Peyer's patch (tissue), 4 donors: ENCODE measurements at regions not wholly inside any gene's neighbourhood (a gene's known extent, or its start where the extent isn't known, plus 50 kb on each side); places are given as distances from the start of the nearest gene placed in this dataset.

Source experiments
- DNase-seq, 3 donors: peaks; one replicate each; pipeline ENCODE4 v3.0.0-alpha.2; 2017 to 2019
- H3K27ac ChIP-seq, 4 donors: fragments of 200-600 bp; sonication (generic); one replicate each; pipeline ENCODE4 v1.5.1; 2016 to 2019
- H3K27me3 ChIP-seq, 2 donors: fragments of 200-600 bp; sonication (generic); one replicate each; pipeline ENCODE4 v1.5.1; 2019
- H3K36me3 ChIP-seq, 3 donors: fragments of 200-600 bp; sonication (generic); one replicate each; pipeline ENCODE4 v1.5.1; 2016 to 2019
- H3K4me1 ChIP-seq, 4 donors: fragments of 200-600 bp; sonication (generic); one replicate each; pipeline ENCODE4 v1.5.1; 2016 to 2019
- H3K4me3 ChIP-seq, 4 donors: fragments of 200-600 bp; sonication (generic); 1 replicate in 3 of 4; 2 replicates in 1 of 4; pipeline ENCODE4 v1.5.1; 2016 to 2019; ENCODE audit warnings: mild to moderate bottlenecking in 1 of 4
- H3K9me3 ChIP-seq, 4 donors: fragments of 200-600 bp; sonication (generic); one replicate each; pipeline ENCODE4 v1.5.1; 2016 to 2019; ENCODE audit warnings: mild to moderate bottlenecking in 1 of 4
- POLR2A ChIP-seq, 2 donors: fragments of 450-650 bp; IDR thresholded peaks; one replicate each; pipeline ENCODE4 v1.5.1; 2017; ENCODE audit warnings: antibody characterized with exemption in 2 of 2, mild to moderate bottlenecking in 2 of 2, moderate library complexity in 2 of 2
- TF ChIP-seq, protein P1 (sequence below), 6 experiments: fragments of 450-650 bp in 4 of 6; fragments of 200-600 bp in 2 of 6; sonication (generic) in 1 of 6; IDR thresholded peaks; one replicate each; pipeline ENCODE4 v1.5.1; 2017 to 2019; ENCODE audit warnings: antibody characterized with exemption in 6 of 6, mild to moderate bottlenecking in 3 of 6, moderate library complexity in 1 of 6

DNA sequence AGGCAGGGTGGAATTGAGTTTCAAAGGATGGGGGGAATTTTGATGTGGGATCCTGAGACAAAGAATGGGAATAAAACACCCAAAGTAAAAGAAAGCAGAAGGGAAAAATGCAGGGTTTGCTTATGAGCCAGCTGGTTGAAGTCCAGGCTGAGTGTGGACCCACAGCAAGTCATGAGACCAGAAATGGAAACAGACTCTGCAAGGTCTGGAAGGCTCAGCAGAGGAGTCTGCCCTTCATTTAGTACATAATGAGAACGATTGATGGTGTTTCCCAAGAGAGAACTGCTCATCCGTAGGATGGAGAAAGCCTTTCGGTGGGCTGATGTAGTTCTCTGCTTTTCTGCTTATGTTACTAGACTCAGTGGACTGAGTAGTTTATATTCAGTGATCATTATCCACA, 259.1 kb downstream of the C4orf33 start:
- no peak for TF ChIP-seq POLR2A (IDR thresholded peaks at IDR 0.05)
- TF ChIP-seq, protein P1, sequence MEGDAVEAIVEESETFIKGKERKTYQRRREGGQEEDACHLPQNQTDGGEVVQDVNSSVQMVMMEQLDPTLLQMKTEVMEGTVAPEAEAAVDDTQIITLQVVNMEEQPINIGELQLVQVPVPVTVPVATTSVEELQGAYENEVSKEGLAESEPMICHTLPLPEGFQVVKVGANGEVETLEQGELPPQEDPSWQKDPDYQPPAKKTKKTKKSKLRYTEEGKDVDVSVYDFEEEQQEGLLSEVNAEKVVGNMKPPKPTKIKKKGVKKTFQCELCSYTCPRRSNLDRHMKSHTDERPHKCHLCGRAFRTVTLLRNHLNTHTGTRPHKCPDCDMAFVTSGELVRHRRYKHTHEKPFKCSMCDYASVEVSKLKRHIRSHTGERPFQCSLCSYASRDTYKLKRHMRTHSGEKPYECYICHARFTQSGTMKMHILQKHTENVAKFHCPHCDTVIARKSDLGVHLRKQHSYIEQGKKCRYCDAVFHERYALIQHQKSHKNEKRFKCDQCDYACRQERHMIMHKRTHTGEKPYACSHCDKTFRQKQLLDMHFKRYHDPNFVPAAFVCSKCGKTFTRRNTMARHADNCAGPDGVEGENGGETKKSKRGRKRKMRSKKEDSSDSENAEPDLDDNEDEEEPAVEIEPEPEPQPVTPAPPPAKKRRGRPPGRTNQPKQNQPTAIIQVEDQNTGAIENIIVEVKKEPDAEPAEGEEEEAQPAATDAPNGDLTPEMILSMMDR (IDR thresholded peaks at IDR 0.05) = no peak
- no peak for DNase-seq
- Histone ChIP-seq H3K27me3 (no peaks in the 10 kb centered on the region), H3K4me3 (no peak overlapping the region), H3K4me1 (no peaks in the 10 kb centered on the region), H3K9me3 (no peaks in the 10 kb centered on the region), H3K27ac (no peak overlapping the region), H3K36me3 (no peaks in the 10 kb centered on the region)

DNA sequence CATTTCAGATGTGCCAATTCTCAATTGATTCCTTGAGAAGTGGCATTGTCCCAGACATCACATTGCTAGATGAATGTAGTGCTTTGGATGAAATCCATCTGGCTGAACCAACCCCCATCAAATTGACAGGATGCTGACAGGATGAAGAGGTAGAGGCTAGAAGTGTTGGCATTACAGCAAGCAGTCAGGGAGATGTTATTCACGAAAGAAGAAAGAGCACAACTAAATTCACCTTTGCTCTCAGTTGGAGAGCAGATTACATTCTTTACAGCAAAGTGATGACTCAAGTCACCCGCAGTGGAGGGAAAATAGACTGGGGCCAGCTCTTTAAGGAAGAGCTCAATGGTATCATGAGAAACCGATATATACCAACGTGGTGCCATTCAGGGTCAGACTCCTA, 259.6 kb downstream of the C4orf33 start:
- H3K9me3 ChIP-seq = no peaks in the 10 kb centered on the region
- H3K4me1 ChIP-seq = no peaks in the 10 kb centered on the region
- TF ChIP-seq, protein P1 (IDR thresholded peaks at IDR 0.05) = no peak
- no peak for TF ChIP-seq POLR2A (IDR thresholded peaks at IDR 0.05)

DNA sequence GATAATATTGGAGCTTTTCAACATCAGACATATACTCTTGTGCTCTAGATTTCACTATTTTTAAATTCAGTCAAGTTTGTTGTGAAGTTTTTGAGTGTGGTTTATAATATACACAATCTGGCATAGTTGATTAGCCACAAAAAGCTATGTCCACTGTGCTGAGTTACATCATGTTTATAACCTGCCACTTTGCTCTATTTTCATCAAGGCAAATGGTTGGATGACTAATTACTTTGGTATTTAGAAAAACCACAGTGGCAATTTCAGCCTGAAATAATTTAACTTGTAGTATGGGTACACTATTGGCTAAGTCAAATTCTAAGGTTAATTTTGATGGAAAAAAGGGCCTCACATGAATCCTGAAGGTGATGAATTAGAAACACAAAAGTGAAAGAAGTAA, 262.6 kb downstream of the C4orf33 start:
- TF ChIP-seq, protein P1 (IDR thresholded peaks at IDR 0.05) = no peak
- TF ChIP-seq POLR2A (IDR thresholded peaks at IDR 0.05) = no peak
- H3K27me3 ChIP-seq = no peaks in the 10 kb centered on the region
- no peaks in the 10 kb centered on the region for H3K4me1 ChIP-seq
- no peak for DNase-seq
- H3K9me3 ChIP-seq = no peaks in the 10 kb centered on the region
- no peaks in the 10 kb centered on the region for H3K36me3 ChIP-seq
- no peak overlapping the region for H3K27ac ChIP-seq
- no peak overlapping the region for H3K4me3 ChIP-seq

More for the DNA sequence above, 259.6 kb downstream of the C4orf33 start:
- DNase-seq = no peak
- H3K4me3 ChIP-seq = no peak overlapping the region
- H3K36me3 ChIP-seq = no peaks in the 10 kb centered on the region
- H3K27me3 ChIP-seq = no peaks in the 10 kb centered on the region
- no peak overlapping the region for H3K27ac ChIP-seq

DNA sequence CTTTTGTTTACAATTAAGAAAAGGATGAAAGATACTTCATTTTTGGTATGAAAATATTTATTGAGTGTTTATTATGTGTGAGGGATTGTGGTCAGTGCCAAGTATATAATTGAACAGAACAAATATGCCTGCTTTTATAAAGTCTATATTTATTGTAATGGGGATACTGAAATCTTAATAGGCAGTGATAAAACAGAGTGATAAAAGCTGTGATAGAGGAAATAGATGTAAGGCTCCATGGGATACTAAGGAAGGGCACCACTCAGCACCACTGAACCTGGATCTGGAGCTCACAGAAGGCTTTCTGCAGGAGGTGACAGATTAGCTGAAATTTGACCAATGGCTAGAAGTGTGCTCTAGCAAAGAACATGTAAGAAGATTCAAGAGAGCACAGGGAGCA, 263.5 kb downstream of the C4orf33 start:
- DNase-seq = no peak
- no peaks in the 10 kb centered on the region for H3K36me3 ChIP-seq
- no peaks in the 10 kb centered on the region for H3K4me1 ChIP-seq
- no peak overlapping the region for H3K27ac ChIP-seq
- H3K27me3 ChIP-seq = no peaks in the 10 kb centered on the region
- no peaks in the 10 kb centered on the region for H3K9me3 ChIP-seq
- TF ChIP-seq, protein P1 (IDR thresholded peaks at IDR 0.05) = no peak
- no peak for TF ChIP-seq POLR2A (IDR thresholded peaks at IDR 0.05)
- H3K4me3 ChIP-seq = no peak overlapping the region

DNA sequence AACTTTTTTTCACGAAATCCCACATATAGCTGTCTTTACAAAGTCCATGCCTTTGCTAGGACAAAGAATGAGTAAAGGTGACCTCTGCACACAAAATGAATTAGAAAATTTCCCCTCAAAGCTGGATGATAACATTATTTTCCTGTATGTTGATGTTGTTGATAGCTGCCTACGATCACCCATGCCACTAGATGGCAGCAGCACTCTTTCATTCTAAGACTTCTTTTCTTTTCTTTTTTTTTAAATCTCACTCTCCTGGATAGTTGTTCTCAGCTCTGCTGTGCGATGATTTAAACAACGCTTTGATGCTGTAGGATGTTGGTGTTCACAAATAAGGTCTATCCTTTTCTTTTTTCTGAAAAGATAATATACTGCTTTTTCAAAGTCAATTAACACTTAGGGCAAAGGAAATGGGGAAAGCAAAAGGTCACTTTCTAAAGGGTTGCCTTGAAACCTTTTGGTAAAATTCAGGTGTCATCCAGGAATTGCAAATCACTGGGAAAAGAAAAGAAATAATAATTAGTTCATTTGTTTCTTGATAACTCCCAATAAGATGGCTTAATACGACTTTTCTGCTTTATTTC, 266.8 kb downstream of the C4orf33 start:
- peak in 1 of 3 donors; percentile 71 for DNase-seq
- Histone ChIP-seq H3K4me1 (no peaks in the 10 kb centered on the region), H3K27me3 (no peaks in the 10 kb centered on the region), H3K36me3 (no peaks in the 10 kb centered on the region), H3K27ac (no peak overlapping the region), H3K4me3 (no peak overlapping the region), H3K9me3 (no peaks in the 10 kb centered on the region)
- TF ChIP-seq, protein P1 (IDR thresholded peaks at IDR 0.05) = peak in 5 of 6 experiments; percentile 42 to 83 (median 78)
- TF ChIP-seq POLR2A (IDR thresholded peaks at IDR 0.05) = no peak
